Neuronal stem cell (in vitro differentiated cells): ENCODE measurements at regions not wholly inside any gene's neighbourhood (a gene's known extent, or its start where the extent isn't known, plus 50 kb on each side); places are given as distances from the start of the nearest gene placed in this dataset.

ENCODE experiments used
- DNase-seq: peaks from one replicate; pipeline ENCODE4 v3.0.0-alpha.2; 2013; ENCODE audit warnings: low spot score
- H2AFZ ChIP-seq: one replicate; pipeline ENCODE4 v1.6.1; 2013; ENCODE audit warnings: mild to moderate bottlenecking, low read length, inconsistent platforms
- H2AK5ac ChIP-seq: 2 replicates; pipeline ENCODE4 v1.6.1; 2013; ENCODE audit warnings: low read depth, mild to moderate bottlenecking, inconsistent platforms, low read length, moderate library complexity, mixed read lengths
- H2BK120ac ChIP-seq: 2 replicates; pipeline ENCODE4 v1.6.1; 2013; ENCODE audit warnings: low read depth, mild to moderate bottlenecking, inconsistent platforms, low read length, moderate library complexity, mixed read lengths
- H2BK12ac ChIP-seq: one replicate; pipeline ENCODE4 v1.6.1; 2013; ENCODE audit warnings: low read length, inconsistent platforms
- H2BK15ac ChIP-seq: 2 replicates; pipeline ENCODE4 v1.6.1; 2013; ENCODE audit warnings: mild to moderate bottlenecking, low read length, inconsistent platforms, mixed read lengths
- H2BK5ac ChIP-seq: one replicate; pipeline ENCODE4 v1.6.1; 2013; ENCODE audit warnings: inconsistent platforms, mild to moderate bottlenecking, low read length, moderate library complexity
- H3K14ac ChIP-seq: one replicate; pipeline ENCODE4 v1.6.1; 2013; ENCODE audit warnings: low read length, inconsistent platforms
- H3K18ac ChIP-seq: 2 replicates; pipeline ENCODE4 v1.6.1; 2013; ENCODE audit warnings: low read length, inconsistent platforms
- H3K23ac ChIP-seq: 2 replicates; pipeline ENCODE4 v1.6.1; 2013; ENCODE audit warnings: low read depth, mild to moderate bottlenecking, mixed read lengths, low read length, inconsistent platforms; ENCODE audit not compliant: poor library complexity
- H3K27ac ChIP-seq: replicated peaks from 3 replicates; pipeline ENCODE4 v1.5.1; 2013; ENCODE audit warnings: low read length, inconsistent platforms
- H3K27me3 ChIP-seq, 3 experiments: 2 replicates each; pipeline ENCODE4 v1.6.1; 2013; ENCODE audit warnings: low read length in 3 of 3, mild to moderate bottlenecking in 2 of 3, inconsistent platforms in 1 of 3, low read depth in 1 of 3, mixed read lengths in 1 of 3, moderate library complexity in 1 of 3; ENCODE audit not compliant: control insufficient read depth in 3 of 3, insufficient read depth in 3 of 3
- H3K36me3 ChIP-seq, 2 donors: replicated peaks in 1 of 2; 2 replicates each; pipeline ENCODE4 v1.6.1; 2013; ENCODE audit warnings: low read length in 2 of 2; ENCODE audit not compliant: control insufficient read depth in 2 of 2, insufficient read depth in 2 of 2
- H3K4ac ChIP-seq: 2 replicates; pipeline ENCODE4 v1.6.1; 2013; ENCODE audit warnings: inconsistent platforms, mild to moderate bottlenecking, low read length, moderate library complexity
- H3K4me1 ChIP-seq, 2 donors: 1 replicate in 1 of 2; 2 replicates in 1 of 2; pipeline ENCODE4 v1.6.1; 2013; ENCODE audit warnings: low read length in 2 of 2, low read depth in 1 of 2; ENCODE audit not compliant: control insufficient read depth in 2 of 2, insufficient read depth in 1 of 2
- H3K4me2 ChIP-seq: one replicate; pipeline ENCODE4 v1.6.1; 2013; ENCODE audit warnings: mild to moderate bottlenecking, low read length, inconsistent platforms; ENCODE audit not compliant: insufficient read depth, poor library complexity, severe bottlenecking
- H3K4me3 ChIP-seq, 2 donors: 2 replicates each; pipeline ENCODE4 v1.5.1; 2013; ENCODE audit warnings: low read length in 2 of 2, mild to moderate bottlenecking in 2 of 2, inconsistent platforms in 1 of 2, moderate library complexity in 1 of 2
- H3K79me1 ChIP-seq: one replicate; pipeline ENCODE4 v1.6.1; 2013; ENCODE audit warnings: low read depth, mild to moderate bottlenecking, inconsistent platforms, low read length, moderate library complexity
- H3K9ac ChIP-seq: one replicate; pipeline ENCODE4 v1.6.1; 2013; ENCODE audit warnings: mild to moderate bottlenecking, low read depth, low read length, inconsistent platforms; ENCODE audit not compliant: poor library complexity
- H3K9me3 ChIP-seq, 2 donors: replicated peaks in 1 of 2; 2 replicates each; pipeline versions ENCODE3 to v1.6.1; 2013; ENCODE audit warnings: low read length in 2 of 2, mild to moderate bottlenecking in 2 of 2, inconsistent platforms in 1 of 2, low read depth in 1 of 2, mixed read lengths in 1 of 2, moderate library complexity in 1 of 2; ENCODE audit not compliant: control insufficient read depth in 2 of 2, insufficient read depth in 1 of 2
- H4K8ac ChIP-seq: one replicate; pipeline ENCODE4 v1.6.1; 2013; ENCODE audit warnings: low read depth, mild to moderate bottlenecking, inconsistent platforms, low read length, moderate library complexity
- H4K91ac ChIP-seq: one replicate; pipeline ENCODE4 v1.6.1; 2013; ENCODE audit warnings: low read length, low read depth, mild to moderate bottlenecking, inconsistent platforms; ENCODE audit not compliant: poor library complexity
- WGBS, 2 donors: extraction: QIAGEN DNeasy Blood & Tissue Kit; methylation state at CpG; one replicate each; pipeline ENCODE4 v1.1.7; 2013; ENCODE audit warnings: missing lambda C conversion rate in 2 of 2, mixed read lengths in 1 of 2; ENCODE audit not compliant: insufficient read length in 2 of 2, insufficient replicate concordance in 1 of 2; ENCODE audit errors: extremely low coverage in 2 of 2; 5-methylcytosine and 5-hydroxymethylcytosine counted together

DNA sequence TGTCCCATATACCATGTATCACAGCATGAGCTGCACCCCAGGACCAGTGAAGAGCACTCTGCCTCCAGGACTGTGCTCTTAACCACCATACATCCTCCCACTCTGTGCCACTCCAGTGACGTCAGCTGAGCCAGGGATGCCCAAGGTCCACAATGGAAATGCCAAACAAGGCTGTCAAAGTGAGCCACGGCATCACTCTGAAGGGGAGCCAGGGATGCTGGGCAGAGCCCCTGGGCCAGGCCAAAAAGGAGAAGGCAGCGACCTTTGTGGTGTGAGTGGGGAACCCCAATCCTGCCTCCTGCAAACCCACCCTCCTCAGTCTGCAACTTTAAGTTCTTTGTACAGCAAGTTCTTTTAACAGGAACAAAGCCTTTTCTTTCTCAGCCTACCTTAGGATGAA lies 242.7 kb downstream of the SYK start:
- Histone ChIP-seq H3K4ac (no peak overlapping the region), H3K9ac (no peak overlapping the region), H3K18ac (no peak overlapping the region), H3K14ac (peak overlapping the region; percentile 57), H3K27ac (no peak overlapping the region), H3K36me3 (no peaks in the 10 kb centered on the region), H3K4me2 (no peak overlapping the region), H3K79me1 (no peaks in the 10 kb centered on the region), H3K27me3 (peaks cover 0 to 2% (median 0%) of the 10 kb centered on the region in 3 experiments), H2BK12ac (no peak overlapping the region), H2BK120ac (no peak overlapping the region), H2AK5ac (no peak overlapping the region), H2AFZ (no peak overlapping the region), H4K8ac (no peak overlapping the region), H4K91ac (no peak overlapping the region), H2BK15ac (no peak overlapping the region), H3K4me3 (no peak overlapping the region), H3K9me3 (no peaks in the 10 kb centered on the region), H3K23ac (no peak overlapping the region), H3K4me1 (peaks cover 0 to 2% of the 10 kb centered on the region in 2 donors), H2BK5ac (no peak overlapping the region)
- DNase-seq, result no peak
- no CpG with 5 or more reads among the region's 3 CpGs for WGBS, 2 donors

DNA sequence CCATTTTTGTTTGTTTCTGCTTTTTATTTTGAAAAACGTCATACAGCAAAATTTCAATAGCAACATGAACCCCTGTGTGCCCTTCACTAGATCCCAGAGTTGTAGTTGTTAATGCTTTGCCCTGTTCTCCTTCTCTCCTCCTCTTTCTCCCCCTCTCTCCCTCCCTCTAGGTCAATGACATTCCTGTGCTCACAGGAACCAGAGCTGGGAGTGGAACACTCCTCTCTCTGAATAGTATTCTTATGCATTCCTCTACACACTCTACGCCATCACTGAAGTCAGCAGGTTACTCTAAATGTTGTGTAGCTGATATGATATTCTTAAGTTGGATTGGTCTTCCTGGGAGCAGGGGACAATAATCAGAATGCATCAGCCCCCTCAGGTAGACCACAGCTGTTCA lies 243.4 kb downstream of the SYK start:
- Histone ChIP-seq H4K8ac (no peak overlapping the region), H3K4me2 (no peak overlapping the region), H3K18ac (no peak overlapping the region), H3K14ac (no peak overlapping the region), H3K36me3 (no peaks in the 10 kb centered on the region), H4K91ac (no peak overlapping the region), H3K4ac (no peak overlapping the region), H3K27me3 (peaks cover 0 to 2% (median 0%) of the 10 kb centered on the region in 3 experiments), H2AK5ac (no peak overlapping the region), H3K9me3 (no peaks in the 10 kb centered on the region), H2BK120ac (no peak overlapping the region), H3K4me3 (no peak overlapping the region), H3K9ac (no peak overlapping the region), H3K27ac (no peak overlapping the region), H2AFZ (no peak overlapping the region), H2BK5ac (no peak overlapping the region), H3K23ac (no peak overlapping the region), H2BK12ac (no peak overlapping the region), H3K79me1 (no peaks in the 10 kb centered on the region), H3K4me1 (peaks cover 0 to 1% of the 10 kb centered on the region in 2 donors), H2BK15ac (no peak overlapping the region)
- no peak for DNase-seq
- WGBS, 2 donors, result no CpG with 5 or more reads among the region's 2 CpGs

- Histone ChIP-seq H3K14ac (no peak overlapping the region), H3K79me1 (no peaks in the 10 kb centered on the region), H2BK120ac (no peak overlapping the region), H2BK12ac (no peak overlapping the region), H4K8ac (no peak overlapping the region), H3K9me3 (no peaks in the 10 kb centered on the region), H3K18ac (no peak overlapping the region), H3K9ac (no peak overlapping the region), H3K4ac (no peak overlapping the region), H2AK5ac (no peak overlapping the region), H2BK15ac (no peak overlapping the region), H3K23ac (no peak overlapping the region), H3K36me3 (no peaks in the 10 kb centered on the region), H3K27ac (no peak overlapping the region), H2AFZ (no peak overlapping the region), H2BK5ac (no peak overlapping the region), H3K4me2 (no peak overlapping the region), H3K4me1 (peaks cover 0 to 1% of the 10 kb centered on the region in 2 donors), H3K27me3 (peaks cover 0 to 2% (median 0%) of the 10 kb centered on the region in 3 experiments), H4K91ac (no peak overlapping the region), H3K4me3 (no peak overlapping the region)
- no peak for DNase-seq
- WGBS, 2 donors, result no CpG with 5 or more reads among the region's 5 CpGs
Observed at GRCh38 chr9:91047529-91047928, 245.9 kb downstream of the SYK start.

GRCh38 chr9:91047993-91048607 lies 246.5 kb downstream of the SYK start:
- Histone ChIP-seq H3K4me1 (peaks cover 0 to 1% of the 10 kb centered on the region in 2 donors), H3K79me1 (no peaks in the 10 kb centered on the region), H2BK12ac (no peak overlapping the region), H2BK5ac (no peak overlapping the region), H3K23ac (no peak overlapping the region), H3K27ac (no peak overlapping the region), H2BK15ac (no peak overlapping the region), H4K91ac (no peak overlapping the region), H2AFZ (no peak overlapping the region), H3K4ac (no peak overlapping the region), H3K27me3 (peaks cover 0 to 2% (median 0%) of the 10 kb centered on the region in 3 experiments), H2AK5ac (no peak overlapping the region), H2BK120ac (no peak overlapping the region), H3K9me3 (no peaks in the 10 kb centered on the region), H3K18ac (no peak overlapping the region), H3K4me3 (no peak overlapping the region), H3K14ac (no peak overlapping the region), H3K9ac (no peak overlapping the region), H3K36me3 (no peaks in the 10 kb centered on the region), H3K4me2 (no peak overlapping the region), H4K8ac (no peak overlapping the region)
- no peak for DNase-seq
- no CpG with 5 or more reads among the region's 9 CpGs for WGBS, 2 donors
